Fibroblast of the aortic adventitia (primary cell): ENCODE measurements at regions not wholly inside any gene's neighbourhood (a gene's known extent, or its start where the extent isn't known, plus 50 kb on each side); places are given as distances from the start of the nearest gene placed in this dataset.
A peak's percentile ranks its signal among the peaks of the same experiment; 100 is the strongest.
"Not testable (repeated sequence)": the region's sequence is repeated elsewhere in the genome, so short reads cannot be mapped to it uniquely, and the experiment has no call there.

ENCODE experiments used
- DNase-seq: peaks from one replicate; pipeline ENCODE4 v3.0.0-alpha.2; 2010; ENCODE audit warnings: low read depth
- H3K4me3 ChIP-seq: 2 replicates; pipeline ENCODE4 v1.5.1; 2011; ENCODE audit warnings: low read depth, mild to moderate bottlenecking, control low read depth, low read length, moderate library complexity

DNA sequence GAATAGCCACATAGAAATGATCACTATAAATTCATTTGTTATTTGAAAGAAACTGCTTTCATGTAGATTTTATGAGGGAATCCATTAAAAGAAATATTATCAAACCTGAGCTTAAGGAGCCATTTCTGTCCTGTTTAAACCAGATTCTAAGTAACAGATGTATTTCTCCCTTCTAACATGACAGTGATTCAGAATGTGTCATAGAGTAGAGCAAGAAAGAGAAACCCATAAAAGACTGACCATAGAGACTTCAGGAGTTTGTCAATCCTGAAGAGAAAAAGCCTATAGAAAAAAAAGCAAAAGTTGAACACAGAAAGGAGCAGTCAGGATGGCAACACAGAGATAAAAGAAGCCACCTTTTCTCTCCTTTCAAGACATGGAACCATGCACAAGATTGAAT is 390.6 kb downstream of the PRIM2 start:
- peak; percentile 9 for DNase-seq

DNA sequence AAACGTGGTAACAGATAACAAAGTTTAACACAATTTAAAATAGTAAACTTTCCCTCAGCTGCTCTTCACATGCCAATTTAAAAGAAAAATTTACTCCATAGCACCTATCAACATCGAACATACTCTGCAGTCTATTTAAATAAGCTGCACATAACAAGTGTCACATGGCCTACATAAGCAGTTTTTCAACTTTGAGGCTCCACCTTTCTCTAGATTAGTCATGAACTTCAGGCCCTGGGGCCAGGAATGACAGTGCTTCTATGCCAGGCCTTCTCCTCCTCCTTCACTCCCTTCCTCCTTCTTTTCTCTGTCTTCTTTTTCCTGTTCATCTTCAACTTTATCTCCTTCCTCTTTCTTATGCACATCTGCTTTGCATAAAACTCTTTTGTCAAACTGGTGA is 405.1 kb downstream of the PRIM2 start:
- not testable (repeated sequence) for H3K4me3 ChIP-seq
- peak; percentile 19 for DNase-seq

More for the DNA sequence above, 390.6 kb downstream of the PRIM2 start:
- not testable (repeated sequence) for H3K4me3 ChIP-seq

DNA sequence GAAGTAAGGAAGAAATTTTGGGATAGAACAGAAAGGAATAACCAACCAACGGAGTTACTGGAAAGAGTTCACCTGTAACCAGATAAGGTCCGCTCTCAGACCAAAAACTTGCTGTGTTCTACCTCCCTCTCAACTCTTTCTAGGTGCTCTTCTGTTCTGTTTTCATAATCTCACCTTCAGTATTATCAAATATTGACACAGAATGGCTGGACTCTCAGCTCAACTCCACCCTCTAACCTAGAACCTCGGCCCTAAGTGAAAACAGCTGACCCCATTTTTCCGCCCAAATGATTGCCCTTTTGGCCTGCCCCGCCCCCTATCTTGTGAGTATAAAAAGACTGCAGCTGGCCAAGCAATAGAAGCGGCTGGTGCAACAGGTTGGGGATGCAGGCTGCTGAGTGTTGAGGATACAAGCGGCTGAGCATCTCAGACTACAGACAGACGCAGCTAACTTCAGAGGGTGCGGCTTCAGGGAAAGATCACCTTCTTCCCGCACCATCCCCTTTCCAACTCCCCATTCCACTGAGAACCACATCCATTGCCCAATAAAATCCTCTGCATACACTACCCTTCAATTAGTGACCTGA is 406.5 kb downstream of the PRIM2 start:
- not testable (repeated sequence) for DNase-seq, H3K4me3 ChIP-seq

DNA sequence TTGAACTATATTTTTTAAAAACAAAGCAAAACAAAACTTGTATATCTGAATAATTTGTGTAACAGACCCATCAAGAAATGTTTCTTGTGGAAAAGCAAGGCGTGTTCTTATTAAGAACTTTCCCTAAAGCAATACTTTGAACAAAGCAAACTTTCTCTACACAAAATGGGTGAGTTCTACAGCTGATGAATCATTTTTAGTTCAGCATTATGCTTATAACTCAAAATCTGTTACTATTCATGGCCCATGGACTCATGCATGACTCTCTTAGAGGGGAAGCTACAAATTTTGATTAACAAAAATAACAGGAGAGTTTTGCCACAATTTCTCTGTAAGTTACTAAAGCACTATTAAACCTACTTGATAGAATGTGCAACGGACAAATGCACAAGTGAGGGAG is 412.0 kb downstream of the PRIM2 start:
- DNase-seq, H3K4me3 ChIP-seq: not testable (repeated sequence)

DNA sequence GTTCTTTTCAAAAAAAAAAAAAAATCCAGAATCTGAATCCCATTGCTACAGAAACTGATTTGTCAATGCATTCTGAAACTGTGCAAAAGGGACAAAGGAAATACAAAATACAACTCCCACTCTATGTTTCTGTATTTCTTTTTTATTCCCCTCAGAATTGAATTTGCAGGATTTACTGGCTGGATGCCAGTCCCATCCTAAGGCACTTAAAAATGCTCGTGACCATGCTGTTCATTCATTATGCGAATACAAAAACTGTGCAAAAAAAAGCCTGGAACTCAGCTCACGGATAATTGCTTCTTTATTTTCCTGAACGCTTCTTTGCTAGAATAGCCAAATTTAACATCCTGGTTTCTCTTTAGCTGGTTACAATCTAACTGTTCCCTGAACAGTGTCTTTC is 413.3 kb downstream of the PRIM2 start:
- H3K4me3 ChIP-seq, DNase-seq: not testable (repeated sequence)

DNA sequence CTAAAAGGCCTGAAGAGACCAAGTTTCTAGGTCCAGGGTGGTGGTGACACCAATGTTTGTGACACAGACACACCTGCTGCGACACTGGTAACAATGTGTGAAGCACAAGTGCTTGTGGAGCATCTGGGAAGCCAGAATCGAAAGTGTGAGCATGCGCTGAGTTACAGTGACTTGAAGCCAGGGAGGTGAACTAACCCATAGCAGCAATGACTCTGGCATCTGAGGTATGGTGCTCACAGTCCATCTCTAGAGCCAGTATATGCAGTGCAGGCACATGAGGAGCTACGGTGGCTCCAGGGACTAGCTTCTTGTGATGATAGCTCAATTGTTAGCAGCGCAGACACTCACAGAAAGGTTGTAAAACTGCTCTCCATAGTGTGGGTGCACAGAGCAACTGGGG is 430.3 kb downstream of the PRIM2 start:
- not testable (repeated sequence) for H3K4me3 ChIP-seq, DNase-seq

DNA sequence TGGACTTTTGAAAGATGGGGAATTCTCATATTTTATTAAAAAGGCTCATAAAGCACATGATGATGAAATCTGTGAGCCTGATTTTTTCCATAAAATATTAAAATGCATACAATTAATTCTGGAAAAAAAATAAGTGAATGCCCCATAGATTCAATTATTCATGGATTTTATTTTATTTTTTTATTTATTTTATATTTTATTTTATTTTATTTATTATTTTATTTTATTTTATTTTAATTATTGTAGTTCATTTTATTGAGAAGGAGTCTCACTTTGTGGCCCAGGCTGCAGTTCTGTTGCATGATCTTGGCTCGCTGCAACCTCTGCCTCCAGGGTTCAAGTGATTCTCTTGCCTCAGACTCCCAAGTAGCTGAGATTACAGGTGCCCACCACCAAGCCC is 442.4 kb downstream of the PRIM2 start:
- not testable (repeated sequence) for H3K4me3 ChIP-seq, DNase-seq

DNA sequence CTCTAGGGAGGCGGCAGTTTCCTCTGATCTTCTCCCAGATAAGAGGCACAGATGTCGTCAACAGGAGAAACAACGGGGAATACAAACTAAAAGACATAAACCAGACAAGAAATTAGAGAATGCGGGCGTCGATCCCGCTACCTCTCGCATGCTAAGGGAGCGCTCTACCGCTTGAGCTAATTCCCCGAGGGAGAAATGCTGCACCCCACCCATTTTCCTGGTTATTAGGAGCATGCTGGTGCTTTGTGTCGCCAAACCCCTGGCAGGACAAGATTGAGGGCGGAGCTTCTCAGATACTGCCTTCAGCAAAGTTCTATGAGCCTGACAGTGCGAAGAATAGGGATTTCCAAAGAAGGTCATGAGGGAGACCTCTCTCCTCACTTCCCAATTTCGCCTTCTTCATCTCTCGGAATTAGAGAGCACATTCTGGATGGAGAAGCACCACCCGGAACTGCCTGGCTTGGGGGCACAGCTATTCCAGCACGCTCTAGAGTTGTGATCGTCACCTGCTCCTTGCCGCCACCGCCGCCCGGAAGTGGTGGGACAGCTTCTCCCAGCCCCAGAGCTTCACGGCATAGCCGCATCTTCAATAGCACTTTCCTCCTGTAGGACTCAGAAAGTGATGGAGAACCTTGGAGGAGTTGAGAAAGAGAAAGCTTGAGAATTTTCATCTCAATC is 475.4 kb downstream of the PRIM2 start:
- peak overlapping the region; percentile 17 for H3K4me3 ChIP-seq
- not testable (repeated sequence) for DNase-seq

DNA sequence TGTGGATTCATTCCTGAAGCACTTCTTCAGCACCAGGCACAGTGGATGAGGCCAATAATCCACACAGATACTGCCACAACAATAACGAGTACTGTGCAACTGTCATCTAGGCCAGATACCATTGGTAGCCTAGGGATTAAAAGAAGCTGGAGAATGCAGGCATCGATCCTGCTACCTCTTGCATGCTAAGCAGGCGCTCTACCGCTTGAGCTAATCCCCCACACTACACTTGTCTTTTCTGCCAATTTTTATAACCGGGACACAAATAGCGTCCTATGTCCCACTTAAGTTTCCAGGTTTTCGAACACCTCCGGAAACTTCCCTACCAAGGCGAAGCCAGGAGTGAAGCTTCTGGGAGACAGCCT is 475.9 kb downstream of the PRIM2 start:
- not testable (repeated sequence) for DNase-seq, H3K4me3 ChIP-seq

DNA sequence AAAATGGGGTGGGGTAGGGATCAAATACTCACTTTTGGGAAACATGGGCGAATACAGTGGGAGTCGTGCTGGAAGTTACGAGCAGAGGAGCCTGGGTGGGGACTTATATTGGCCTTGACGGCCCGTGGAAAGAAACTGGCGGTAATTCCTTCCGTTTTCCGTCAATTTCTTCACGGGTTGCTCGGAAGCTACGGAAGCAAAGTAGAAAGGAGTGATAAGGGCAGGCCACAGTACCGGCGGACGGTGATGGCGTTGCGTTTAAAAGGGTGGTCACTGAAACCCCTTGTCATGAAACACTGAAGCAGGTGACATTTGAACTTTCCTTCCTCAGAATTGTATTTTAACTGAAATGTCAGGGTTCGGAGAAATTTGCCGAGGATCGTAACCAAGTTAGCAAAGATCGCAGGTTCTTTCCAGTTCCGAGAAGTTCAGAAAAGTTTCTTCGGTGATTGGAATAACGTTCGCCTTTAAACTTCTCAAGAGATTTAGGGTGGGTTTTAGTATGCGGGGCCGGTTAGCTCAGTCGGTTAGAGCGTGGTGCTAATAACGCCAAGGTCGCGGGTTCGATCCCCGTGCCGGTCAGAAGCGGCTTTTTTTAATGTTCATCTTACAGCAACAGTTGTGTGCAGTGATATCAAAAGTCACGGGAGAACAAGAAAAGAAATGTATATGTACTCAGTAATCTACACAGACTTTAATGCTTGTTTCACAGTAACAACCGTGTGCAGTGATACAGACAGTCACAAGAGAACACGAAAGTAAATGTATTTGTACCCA is 482.5 kb downstream of the PRIM2 start:
- H3K4me3 ChIP-seq: peak overlapping the region; percentile 40
- DNase-seq: peak; percentile 57

DNA sequence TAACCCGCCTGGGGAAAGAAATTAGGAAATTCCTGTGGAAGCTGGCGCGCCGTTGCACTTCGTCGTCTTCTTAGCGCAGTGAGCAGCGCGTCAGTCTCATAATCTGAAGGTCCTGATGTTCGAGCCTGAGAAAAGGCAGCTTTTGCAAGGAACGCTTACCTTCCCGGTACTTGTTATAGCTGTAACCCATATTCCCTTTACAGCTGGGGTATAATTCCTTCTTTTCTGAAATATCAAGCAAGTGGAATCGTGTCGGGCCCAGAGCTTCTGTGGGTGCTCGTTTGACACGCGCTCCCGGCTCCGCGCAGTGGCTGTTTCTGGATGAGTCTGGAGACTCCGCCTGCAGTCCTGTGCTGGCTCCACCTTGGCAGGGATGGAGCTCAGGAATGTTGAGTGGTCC is 491.2 kb downstream of the PRIM2 start:
- DNase-seq: peak; percentile 16
- not testable (repeated sequence) for H3K4me3 ChIP-seq

DNA sequence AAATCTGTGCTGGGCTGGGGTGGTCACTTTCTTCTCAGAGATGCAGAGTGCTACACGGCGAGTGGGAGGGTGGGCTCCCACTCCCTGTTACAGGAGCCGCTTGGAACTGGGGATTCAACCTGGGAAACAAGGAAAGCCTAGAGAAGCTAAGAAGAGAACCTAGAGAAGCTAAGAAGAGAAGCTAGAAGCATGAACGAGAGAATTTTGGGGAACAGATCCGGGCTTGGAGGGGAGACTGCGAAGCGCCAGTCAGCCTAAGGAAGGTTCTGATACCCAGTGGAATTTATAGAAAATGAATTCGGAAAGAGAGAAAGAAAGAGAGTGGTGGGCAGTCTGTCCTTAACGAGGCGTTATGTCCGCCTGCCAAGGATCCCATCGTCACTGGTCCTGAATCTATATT is 492.0 kb downstream of the PRIM2 start:
- DNase-seq, H3K4me3 ChIP-seq: not testable (repeated sequence)

DNA sequence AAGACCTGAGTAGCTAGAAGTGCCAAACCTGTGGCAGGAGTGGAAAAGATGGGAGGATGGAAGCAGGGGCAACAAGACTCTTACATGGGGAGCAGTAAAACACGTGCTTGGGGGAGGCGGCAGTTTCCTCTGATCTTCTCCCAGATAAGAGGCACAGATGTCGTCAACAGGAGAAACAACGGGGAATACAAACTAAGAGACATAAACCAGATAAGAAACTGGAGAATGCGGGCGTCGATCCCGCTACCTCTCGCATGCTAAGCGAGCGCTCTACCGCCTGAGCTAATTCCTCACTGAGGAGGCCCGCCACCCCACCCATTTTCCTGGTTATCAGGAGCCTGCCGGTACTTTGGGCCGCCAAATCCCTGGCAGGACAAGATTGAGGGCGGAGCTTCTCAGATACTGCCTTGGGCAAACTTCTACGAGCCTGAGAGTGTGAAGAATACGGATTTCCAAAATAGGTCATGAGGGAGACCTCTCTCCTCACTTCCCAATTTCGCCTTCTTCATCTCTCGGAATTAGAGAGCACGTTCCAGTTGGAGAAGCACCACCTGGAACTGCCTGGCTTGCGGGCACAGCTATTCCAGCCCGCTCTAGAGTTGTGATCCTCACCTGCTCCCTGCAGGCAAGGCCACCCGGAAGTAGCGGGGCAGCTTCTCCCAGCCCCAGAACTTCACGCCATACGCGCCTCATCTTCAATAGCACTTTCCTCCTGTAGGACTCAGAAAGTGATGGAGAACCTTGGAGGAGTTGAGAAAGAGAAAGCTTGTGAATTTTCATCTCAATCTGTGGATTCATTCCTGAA is 496.0 kb downstream of the PRIM2 start:
- not testable (repeated sequence) for H3K4me3 ChIP-seq, DNase-seq

DNA sequence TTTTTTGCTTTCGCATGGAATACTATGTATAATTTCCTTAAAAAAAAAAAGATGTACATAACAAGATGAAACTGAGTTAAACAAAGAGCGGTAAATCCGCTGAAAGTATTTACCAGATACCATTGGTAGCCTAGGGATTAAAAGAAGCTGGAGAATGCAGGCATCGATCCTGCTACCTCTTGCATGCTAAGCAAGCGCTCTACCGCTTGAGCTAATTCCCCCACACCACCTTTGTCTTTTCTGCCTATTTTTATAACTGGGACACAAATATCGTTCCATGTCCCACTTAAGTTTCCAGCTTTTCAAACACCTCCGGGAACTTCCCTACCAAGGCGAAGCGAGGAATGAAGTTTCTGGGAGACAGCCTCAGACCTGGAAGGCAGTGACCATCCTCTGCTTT is 498.4 kb downstream of the PRIM2 start:
- not testable (repeated sequence) for DNase-seq, H3K4me3 ChIP-seq

DNA sequence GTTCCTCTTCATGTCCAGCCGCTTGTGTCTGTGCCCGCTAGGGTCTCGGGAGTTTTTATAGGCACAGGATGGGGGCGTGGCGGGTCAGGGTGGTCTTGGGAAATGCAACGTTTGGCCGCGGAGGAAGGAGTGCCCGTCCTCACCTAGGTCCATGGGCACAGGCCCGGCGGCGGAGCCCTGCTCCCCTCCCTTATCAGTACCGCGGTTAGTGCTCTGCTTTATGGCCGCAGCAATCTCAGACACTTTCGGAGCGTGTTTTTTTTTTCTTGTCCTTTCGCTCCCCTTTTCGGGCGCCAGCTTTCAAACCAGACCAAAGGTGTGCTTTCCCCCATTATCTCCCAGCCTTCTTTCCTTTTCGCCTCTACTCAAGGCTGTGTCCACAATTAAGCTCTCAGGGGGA is 503.9 kb downstream of the PRIM2 start:
- not testable (repeated sequence) for DNase-seq, H3K4me3 ChIP-seq

DNA sequence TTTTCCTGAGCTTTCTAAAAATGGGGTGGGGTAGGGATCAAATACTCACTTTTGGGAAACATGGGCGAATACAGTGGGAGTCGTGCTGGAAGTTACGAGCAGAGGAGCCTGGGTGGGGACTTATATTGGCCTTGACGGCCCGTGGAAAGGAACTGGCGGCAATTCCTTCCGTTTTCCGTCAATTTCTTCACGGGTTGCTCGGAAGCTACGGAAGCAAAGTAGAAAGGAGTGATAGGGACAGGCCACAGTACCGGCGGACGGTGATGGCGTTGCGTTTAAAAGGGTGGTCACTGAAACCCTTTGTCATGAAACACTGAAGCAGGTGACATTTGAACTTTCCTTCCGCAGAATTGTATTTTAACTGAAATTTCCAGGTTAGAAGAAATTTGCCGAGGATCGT is 505.0 kb downstream of the PRIM2 start:
- H3K4me3 ChIP-seq, DNase-seq: not testable (repeated sequence)
